ENCODE measurements at regions not wholly inside any gene's neighbourhood (a gene's known extent, or its start where the extent isn't known, plus 50 kb on each side); places are given as distances from the start of the nearest gene placed in this dataset.
"Not testable (repeated sequence)": the region's sequence is repeated elsewhere in the genome, so short reads cannot be mapped to it uniquely, and the experiment has no call there.

GRCh38 chr5:135094339-135095051 is 60.5 kb upstream of the PITX1 start:
- no peak for DNase-seq (ENCODE audit: low read depth)

- DNase-seq (ENCODE audit: low read depth): not testable (repeated sequence)
These were observed 59.5 kb upstream of the PITX1 start for GRCh38 chr5:135093483-135093882.

DNA sequence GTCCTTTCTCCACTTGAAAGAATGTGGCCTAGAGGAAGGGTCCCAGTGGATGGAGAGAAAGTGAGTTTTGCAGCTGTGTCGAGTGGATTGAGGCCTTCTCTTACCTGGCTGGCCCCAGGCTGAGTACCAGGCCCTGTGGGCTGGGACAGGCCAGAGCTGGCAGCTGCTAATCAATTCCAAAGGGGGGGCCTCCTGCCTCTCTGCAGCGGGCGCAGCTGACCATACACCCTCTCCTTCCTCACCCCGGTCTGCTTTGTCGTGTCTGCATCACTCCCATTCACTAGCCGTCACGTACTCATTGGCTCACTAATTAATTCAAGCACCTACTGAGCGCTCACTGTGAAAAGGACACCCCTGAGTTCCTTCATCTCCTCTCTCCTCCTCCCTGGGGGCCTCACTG is 58.4 kb upstream of the PITX1 start:
- DNase-seq (ENCODE audit: low read depth): no peak

- DNase-seq (ENCODE audit: low read depth): no peak
These were observed 57.3 kb upstream of the PITX1 start for GRCh38 chr5:135091286-135091685.

- no peak for DNase-seq (ENCODE audit: low read depth)
These were observed 55.9 kb upstream of the PITX1 start for GRCh38 chr5:135089912-135090311.

DNA sequence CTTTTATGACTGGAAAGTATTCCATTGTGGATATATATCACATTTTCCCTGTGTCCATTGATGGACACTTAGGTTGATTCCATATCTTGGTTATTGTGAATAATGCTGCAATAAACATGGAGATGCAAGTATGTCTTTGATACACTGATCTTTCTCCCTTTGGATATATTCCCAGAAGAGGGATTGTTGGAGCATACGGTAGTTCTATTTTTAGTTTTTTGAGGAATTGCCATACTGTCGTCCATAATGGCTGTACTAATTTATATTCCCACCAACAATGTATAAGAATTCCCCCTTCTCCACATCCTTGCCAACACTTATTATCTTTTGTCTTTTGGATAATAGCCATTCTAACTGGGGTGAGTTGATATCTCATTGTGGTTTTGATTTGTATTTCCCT is 54.9 kb upstream of the PITX1 start:
- DNase-seq (ENCODE audit: low read depth): no peak

GRCh38 chr5:135087950-135088349 is 53.9 kb upstream of the PITX1 start:
- DNase-seq (ENCODE audit: low read depth): no peak

DNA sequence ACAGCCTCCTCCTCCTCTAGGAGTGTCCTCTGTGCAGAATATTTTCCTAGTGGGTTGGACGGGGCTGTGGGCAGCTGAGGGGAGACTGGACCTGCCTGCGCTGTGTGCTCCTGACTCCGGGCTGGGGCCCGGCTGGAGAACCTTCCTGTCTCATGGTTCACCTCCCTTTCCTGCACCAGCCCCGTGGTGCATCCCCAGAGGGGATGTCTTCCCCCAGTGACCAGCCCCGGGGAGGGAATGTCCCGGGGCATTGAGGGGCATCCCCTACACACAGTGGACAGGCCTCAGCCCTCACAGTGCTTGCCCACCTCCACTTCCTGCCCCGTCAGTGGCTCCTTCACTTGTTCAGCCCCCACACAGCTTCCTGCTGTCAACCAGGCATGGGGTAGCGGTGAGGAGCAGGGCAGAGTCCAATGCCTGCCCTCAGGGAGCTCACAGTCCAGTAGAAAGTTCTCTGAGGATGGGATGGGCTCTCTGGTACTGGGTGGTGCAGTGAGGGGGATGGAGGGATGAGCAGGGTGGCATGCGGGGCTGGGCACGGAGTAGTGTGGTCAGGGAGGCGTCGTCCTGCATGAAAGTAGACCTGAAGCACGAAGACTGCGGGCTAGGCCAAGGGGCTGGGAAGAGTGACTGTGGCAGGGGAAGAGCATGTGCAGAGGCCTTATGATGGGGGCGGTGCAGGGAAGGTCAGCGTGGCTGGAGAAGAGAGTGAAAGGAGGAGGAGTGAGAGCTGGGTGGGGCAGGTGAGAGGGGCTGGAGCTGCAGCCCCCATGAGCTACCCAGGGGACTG is 52.1 kb upstream of the PITX1 start:
- DNase-seq (ENCODE audit: low read depth): no peak

DNA sequence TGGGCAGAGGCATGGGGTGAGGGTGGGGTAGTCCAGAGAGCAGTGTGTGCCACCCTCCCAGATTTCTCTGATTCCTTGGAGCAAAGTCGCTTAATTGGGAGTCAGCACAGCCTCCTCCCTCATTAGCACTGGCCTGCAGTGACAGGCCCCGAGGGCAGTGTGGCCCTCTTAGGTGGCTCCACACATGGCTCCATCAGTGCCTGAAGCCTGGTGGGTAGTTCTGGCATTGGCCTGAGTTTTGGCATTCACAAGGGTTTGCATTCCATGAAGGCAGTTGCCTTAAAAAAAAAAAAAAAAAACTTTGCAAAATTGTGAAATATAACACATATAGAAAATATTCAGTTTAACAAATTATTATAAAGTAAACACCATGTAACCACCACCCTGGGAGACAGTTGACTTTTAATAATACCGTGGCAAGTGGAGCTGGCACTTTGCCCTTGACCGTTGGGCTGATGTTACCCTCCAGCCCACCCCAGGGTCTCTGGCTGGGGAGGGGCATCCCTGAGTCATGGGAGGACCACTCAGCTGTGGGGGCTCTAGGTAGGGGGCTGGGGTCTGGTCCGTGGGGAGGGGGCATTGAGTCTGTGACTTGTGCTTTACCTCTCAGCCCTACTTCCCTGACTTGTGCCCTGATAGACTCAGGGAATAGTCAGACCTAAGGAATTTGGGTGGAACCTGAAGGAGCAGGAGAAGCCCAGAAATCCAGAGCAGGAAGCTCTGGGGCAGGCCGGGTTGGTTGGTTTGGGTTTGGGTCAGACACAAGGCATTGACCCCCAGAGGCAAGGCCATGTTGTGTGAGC is 51.3 kb upstream of the PITX1 start:
- no peak for DNase-seq (ENCODE audit: low read depth)

Measured in activated T-helper 9 cell treated with anti-CD3 and anti-CD28 coated beads, Interleukin-2, amount 50 U/mL, for 16 hours (primary cell).